HG02840 (cell line): ENCODE measurements at regions not wholly inside any gene's neighbourhood (a gene's known extent, or its start where the extent isn't known, plus 50 kb on each side); places are given as distances from the start of the nearest gene placed in this dataset.
"Not testable (repeated sequence)": the region's sequence is repeated elsewhere in the genome, so short reads cannot be mapped to it uniquely, and the experiment has no call there.

Experiments
- ATAC-seq: cut with Tn5 transposase; IDR thresholded peaks from one replicate; pipeline ENCODE4 v1.9.1; 2021; ENCODE audit warnings: mild to moderate bottlenecking, moderate library complexity, moderate number of reproducible peaks; ENCODE audit not compliant: unreplicated experiment, low FRiP score

DNA sequence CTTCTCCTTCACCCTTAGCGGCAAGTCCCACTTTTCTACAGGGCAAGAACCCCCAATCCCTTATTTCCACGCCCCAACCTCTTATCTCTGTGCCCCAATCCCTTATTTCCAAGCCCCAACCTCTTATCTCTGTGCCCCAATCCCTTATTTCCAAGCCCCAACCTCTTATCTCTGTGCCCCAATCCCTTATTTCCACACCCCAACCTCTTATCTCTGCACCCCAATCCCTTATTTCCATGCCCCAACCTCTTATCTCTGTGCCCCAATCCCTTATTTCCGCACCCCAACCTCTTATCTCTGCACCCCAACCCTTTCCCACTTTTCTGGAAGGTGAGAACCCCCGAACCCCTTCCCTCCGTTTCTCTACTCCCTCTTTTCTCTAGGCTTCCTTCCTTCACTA lies 116.1 kb upstream of the GJE1 start:
- not testable (repeated sequence) for ATAC-seq

GRCh38 chr6:142015463-142015862 lies 117.3 kb upstream of the GJE1 start:
- ATAC-seq = not testable (repeated sequence)

- no peak for ATAC-seq
These were observed 117.7 kb upstream of the GJE1 start for GRCh38 chr6:142015011-142015410.

DNA sequence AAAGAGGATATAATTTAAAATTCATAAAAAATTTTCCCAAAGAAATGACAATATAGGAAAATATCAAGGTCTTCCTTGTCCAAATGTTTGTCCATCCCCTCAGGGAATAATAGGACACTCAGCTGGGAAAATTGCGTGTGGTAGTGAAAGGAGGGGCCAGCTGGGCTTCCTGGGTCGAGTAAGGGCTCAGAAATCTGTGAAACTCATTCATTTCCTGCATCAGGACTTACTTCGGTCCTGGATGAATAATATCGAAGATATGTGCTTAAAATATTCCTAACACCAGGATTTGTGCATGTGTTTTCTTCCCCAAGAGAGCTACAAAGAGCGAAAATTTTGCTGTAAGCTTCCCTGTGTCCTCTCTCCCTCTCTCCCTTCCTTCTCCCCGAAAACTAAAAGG lies 118.2 kb upstream of the GJE1 start:
- ATAC-seq = no peak

DNA sequence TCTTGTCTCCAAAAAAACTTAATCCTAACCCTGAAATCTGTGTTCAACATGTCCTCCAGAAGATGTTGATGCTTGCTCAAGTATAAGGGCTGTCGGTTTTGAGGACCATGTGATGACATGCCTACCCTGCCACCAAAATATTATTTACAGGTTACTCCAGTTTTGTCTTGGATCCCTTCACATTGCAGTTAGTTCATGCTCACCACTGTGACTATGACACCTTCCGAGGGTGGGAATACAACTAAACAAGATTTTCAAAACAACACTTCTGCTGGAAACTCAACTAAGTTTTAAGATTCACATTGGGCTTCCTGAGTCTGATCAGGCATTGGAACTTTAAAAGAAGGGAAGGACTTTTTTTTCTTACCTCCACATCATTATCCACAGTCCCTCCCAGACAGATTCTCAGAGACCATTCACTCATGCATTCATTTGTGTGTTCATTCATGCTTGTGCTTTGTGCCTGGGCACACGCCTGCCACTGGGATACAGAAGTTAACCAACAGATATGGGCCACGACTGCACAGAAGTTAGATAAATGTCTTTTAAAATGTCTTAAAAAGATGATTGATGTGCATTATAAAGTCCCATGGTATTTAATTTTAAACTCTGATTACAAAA lies 118.7 kb upstream of the GJE1 start:
- no peak for ATAC-seq

DNA sequence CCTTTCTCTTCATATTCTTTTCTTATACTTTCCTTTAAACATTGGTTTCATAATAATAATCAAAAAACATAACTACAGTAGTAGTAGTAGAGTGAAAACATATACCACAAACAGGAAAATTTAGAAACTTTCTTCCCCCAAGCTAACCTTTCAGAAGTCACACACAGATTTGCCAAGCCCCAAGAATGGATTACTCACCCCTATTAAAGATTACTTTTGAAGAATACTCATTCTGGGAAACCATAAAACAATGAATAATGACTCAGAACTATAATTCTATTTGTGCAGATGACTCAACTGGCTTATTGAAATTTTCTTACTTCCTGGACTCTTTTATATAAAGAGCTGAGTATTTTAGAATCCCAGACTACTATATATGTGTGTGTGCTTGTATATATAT lies 119.4 kb upstream of the GJE1 start:
- peak; percentile 74 for ATAC-seq

DNA sequence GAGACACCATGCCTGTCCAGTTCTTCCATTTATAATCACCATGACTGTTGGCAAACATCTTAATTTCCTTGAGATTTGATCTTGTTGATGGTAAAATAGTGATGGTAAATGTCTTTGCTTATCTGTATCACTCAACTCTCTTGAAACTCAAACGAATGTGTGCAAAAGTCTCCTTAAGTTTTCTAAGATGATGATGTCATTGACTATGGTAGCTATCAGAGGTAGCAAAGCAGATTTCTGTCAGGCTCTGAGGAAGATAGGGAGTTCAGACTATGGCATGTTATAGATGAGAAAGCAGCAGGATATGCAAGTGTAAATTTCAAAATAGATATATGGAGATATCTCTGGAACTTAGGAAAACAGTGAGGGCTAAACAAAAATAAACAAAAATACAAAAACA lies 121.0 kb upstream of the GJE1 start:
- no peak for ATAC-seq

- ATAC-seq = no peak
These were observed 121.6 kb upstream of the GJE1 start for GRCh38 chr6:142011156-142011555.

DNA sequence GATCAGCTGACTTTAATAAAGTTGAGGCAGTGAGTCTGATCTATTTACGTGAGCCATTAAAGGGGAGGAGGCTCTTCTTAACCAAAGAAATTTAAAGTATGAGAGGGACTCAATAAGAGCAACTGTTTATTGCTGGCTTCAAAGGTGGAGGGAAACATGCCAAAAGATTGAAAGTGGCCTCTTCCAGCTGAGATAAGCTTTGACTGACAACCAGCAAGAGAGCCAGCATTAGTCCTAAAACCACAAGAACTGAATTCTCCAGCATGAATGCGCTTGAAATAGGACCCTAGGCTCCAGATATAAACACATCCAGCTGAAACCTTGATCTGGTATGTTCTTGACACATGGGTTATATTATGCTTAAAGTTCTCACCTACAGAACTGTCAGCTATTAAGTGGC lies 123.1 kb upstream of the GJE1 start:
- no peak for ATAC-seq

DNA sequence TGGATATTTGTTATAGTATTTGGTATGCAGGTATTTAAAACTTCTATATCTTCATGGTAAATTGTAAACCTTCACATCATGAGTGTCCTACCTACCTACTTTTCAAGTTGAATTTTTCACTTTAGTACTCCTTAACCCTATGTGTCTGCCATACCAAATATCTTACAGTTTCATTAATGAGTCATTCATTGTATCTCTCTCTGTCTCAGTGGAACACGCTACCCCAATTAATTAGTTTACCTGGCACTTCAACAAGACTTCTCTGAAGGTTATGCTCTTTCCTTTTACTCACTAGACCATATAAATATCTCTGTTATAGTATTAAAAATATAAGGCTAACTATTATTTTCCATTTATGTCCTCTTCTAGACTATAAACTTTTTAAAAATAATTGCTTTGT lies 123.9 kb upstream of the GJE1 start:
- no peak for ATAC-seq

- no peak for ATAC-seq
These were observed 124.5 kb upstream of the GJE1 start for GRCh38 chr6:142008016-142008735.

GRCh38 chr6:142005021-142005420 lies 127.7 kb upstream of the GJE1 start:
- no peak for ATAC-seq

DNA sequence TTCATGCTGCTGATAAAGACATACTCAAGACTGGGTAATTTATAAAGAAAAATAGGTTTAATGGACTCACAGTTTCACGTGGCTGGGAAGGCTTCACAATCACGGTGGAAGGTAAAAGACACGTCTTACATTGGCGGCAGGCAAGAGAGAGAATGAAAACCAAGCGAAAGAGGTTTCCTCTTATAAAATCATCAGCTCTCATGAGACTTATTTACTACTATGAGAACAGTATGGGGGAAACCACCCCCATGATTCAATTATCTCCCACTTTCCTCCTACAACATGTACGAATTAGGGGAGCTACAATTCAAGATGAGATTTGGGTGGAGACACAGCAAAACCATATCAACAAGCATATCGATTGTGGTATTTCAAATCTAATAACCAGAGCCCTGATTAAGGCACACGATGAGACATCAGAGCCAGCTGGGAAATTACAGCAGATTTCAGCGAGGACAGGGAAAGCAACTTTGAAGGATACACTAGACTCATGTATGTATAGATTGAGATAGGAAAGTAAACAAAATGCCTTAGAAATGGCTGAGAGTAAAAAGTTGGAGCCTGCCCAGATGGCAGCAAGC lies 129.8 kb upstream of the GJE1 start:
- ATAC-seq = no peak

GRCh38 chr6:141996823-141997222 lies 135.9 kb upstream of the GJE1 start:
- no peak for ATAC-seq

GRCh38 chr6:141992109-141992508 lies 140.6 kb upstream of the GJE1 start:
- ATAC-seq = no peak

DNA sequence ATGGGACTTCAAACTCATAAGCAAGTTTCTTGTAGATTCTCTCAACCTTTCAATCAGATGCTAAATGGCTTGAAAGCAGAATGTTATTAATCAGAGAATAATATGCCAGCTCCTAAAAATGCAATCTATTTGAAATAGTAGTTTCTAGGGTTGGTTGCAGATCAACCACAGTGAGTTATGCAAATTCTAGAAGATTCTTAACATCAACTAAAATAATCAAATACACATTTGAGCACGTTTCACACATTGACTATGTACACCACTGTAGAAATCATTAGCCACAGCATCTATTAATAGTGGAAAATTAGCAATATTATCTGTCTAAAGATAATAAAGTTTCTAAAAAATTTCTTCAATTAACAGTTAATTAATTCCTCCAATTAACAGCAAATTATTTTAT lies 141.9 kb upstream of the GJE1 start:
- ATAC-seq = no peak

- no peak for ATAC-seq
These were observed 143.1 kb upstream of the GJE1 start for GRCh38 chr6:141989706-141989959.

DNA sequence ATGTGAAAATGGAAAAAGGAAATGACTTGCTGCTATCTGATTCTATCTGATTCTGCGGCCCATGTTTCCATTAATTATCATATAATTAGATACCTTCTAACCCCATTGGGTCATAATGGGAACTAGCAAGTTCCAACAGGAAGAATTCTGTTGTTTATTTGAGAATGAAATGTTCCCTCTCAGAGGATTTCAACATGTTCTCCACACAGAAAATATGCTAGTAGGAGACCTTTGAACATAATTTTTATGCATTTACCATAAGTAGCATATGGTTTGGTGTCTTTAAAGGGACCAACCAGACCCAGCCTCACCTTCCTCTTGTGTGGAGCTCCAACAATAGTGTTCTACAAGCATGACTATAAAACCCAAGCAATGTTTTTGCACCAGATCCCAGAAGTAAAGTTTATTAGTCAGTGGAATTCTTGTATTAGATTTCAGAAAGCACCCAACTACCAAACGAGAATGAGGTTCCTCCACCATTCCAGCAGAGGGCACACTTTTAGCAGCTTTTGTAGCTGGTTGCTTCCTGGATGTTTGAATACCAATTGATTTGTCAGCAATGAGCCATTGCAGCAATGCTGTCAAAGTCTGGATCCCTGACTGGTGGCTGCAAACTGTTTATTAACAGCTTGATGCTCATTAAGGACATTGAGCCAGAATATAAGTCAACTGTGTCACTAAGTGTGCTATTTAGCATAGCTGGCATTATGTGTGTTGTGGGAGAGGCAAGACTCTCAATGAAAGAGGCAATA lies 143.6 kb upstream of the GJE1 start:
- peak; percentile 84 for ATAC-seq

DNA sequence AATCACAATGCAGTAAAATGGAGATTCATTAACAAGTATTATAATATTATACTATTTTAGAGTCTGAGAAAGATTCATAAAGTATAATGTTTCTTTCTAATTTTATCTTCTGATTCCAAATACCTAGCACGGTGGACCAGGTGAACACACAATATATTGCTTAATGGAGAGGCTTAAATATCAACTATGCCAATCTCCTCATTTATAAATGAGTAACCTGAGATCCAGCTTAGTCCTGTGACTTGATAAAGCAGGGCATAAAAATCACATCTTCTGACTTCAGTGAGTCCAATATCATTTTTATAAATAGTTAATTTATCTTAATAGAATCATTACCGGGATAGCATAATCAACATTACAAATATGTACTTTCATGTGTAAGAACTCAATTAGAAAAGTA lies 144.4 kb upstream of the GJE1 start:
- ATAC-seq = no peak

DNA sequence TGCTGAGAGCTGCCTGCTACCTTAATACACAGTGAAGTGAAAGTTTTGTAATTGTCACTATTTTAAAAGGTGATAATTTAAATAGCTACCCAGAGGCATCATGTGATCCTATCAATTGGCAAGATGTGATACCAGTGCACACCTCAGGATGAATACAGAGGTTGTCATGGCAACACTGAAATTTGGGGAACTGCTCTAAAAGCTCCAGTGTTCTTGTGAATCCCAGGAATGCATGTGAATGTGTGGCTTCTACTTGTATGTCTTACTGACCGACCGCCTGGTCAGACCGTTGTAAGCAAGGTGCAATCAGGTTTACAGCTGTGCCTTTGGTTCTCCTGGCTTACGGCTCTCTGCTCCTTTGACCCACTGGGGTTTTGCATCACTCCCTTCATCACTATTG lies 146.3 kb upstream of the GJE1 start:
- no peak for ATAC-seq

- ATAC-seq = no peak
These were observed 151.5 kb upstream of the GJE1 start for GRCh38 chr6:141981190-141981589.

DNA sequence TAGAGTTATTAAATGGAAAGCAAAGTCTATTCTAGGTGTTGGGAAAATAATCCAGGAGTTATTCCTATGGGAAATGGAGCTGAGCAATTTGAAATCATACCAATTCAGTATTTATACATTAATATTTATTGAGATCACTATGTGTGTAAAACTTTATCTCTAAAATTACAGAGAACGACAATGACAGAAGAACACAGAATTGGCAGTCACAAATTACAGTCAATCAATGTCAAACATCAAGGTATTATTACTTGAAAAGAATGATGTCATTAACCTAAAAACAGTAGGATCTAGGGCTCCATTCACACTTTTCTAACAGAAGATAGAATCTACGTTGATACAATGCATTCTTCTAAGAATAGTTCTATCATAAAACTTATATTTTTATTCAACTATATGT lies 154.9 kb upstream of the GJE1 start:
- no peak for ATAC-seq
